ENCODE measurements at regions not wholly inside any gene's neighbourhood (a gene's known extent, or its start where the extent isn't known, plus 50 kb on each side); places are given as distances from the start of the nearest gene placed in this dataset.

- ATAC-seq (ENCODE audit: insufficient read depth, low FRiP score), result no peak
- H3K9ac ChIP-seq (ENCODE audit: insufficient read depth in 1 of 2, low read length in 2 of 2), result no peak overlapping the region
- no peak overlapping the region for H3K27ac ChIP-seq (ENCODE audit: low read depth in 1 of 2, low read length in 1 of 2)
- H3K4me1 ChIP-seq (ENCODE audit: control insufficient read depth in 5 of 5, insufficient read depth in 5 of 5, low read length in 5 of 5), result no peaks in the 10 kb centered on the region
- no peak for DNase-seq
- no peaks in the 10 kb centered on the region for H3K27me3 ChIP-seq (ENCODE audit: control insufficient read depth in 3 of 3, insufficient read depth in 3 of 3, low read length in 2 of 3)
- H3K9me3 ChIP-seq (ENCODE audit: control insufficient read depth in 4 of 4, insufficient read depth in 3 of 4, low read length in 3 of 4), result no peaks in the 10 kb centered on the region
- 43 to 55% methylated on average over 3 of the region's 3 CpGs for WGBS, 2 donors
- no peak for TF ChIP-seq CTCF (IDR thresholded peaks at IDR 0.05; ENCODE audit: control extremely low read depth, extremely low read depth)
- H3K36me3 ChIP-seq (ENCODE audit: control insufficient read depth in 4 of 4, insufficient read depth in 4 of 4, low read length in 4 of 4), result no peaks in the 10 kb centered on the region
- no peak overlapping the region for H3K4me3 ChIP-seq
Observed at GRCh38 chr9:12463641-12464040, 229.5 kb upstream of the TYRP1 start.

GRCh38 chr9:12464400-12464799 lies 228.8 kb upstream of the TYRP1 start:
- no peak for DNase-seq
- no peak overlapping the region for H3K27ac ChIP-seq (ENCODE audit: low read depth in 1 of 2, low read length in 1 of 2)
- ATAC-seq (ENCODE audit: insufficient read depth, low FRiP score), result no peak
- H3K9me3 ChIP-seq (ENCODE audit: control insufficient read depth in 4 of 4, insufficient read depth in 3 of 4, low read length in 3 of 4), result no peaks in the 10 kb centered on the region
- WGBS, 2 donors, result 82 to 83% methylated on average over 3 of the region's 3 CpGs
- no peak overlapping the region for H3K4me3 ChIP-seq
- no peaks in the 10 kb centered on the region for H3K36me3 ChIP-seq (ENCODE audit: control insufficient read depth in 4 of 4, insufficient read depth in 4 of 4, low read length in 4 of 4)
- no peaks in the 10 kb centered on the region for H3K27me3 ChIP-seq (ENCODE audit: control insufficient read depth in 3 of 3, insufficient read depth in 3 of 3, low read length in 2 of 3)
- H3K4me1 ChIP-seq (ENCODE audit: control insufficient read depth in 5 of 5, insufficient read depth in 5 of 5, low read length in 5 of 5), result no peaks in the 10 kb centered on the region
- H3K9ac ChIP-seq (ENCODE audit: insufficient read depth in 1 of 2, low read length in 2 of 2), result no peak overlapping the region
- TF ChIP-seq CTCF (IDR thresholded peaks at IDR 0.05; ENCODE audit: control extremely low read depth, extremely low read depth), result no peak

- WGBS, 2 donors, result 0 to 3% methylated on average over 2 of the region's 2 CpGs
- H3K9ac ChIP-seq (ENCODE audit: insufficient read depth in 1 of 2, low read length in 2 of 2), result no peak overlapping the region
- DNase-seq, result peak in 2 of 3 donors; percentile 59
- peak; percentile 4 for TF ChIP-seq CTCF (IDR thresholded peaks at IDR 0.05; ENCODE audit: control extremely low read depth, extremely low read depth)
- H3K4me1 ChIP-seq (ENCODE audit: control insufficient read depth in 5 of 5, insufficient read depth in 5 of 5, low read length in 5 of 5), result no peaks in the 10 kb centered on the region
- no peak overlapping the region for H3K27ac ChIP-seq (ENCODE audit: low read depth in 1 of 2, low read length in 1 of 2)
- no peaks in the 10 kb centered on the region for H3K9me3 ChIP-seq (ENCODE audit: control insufficient read depth in 4 of 4, insufficient read depth in 3 of 4, low read length in 3 of 4)
- no peak overlapping the region for H3K4me3 ChIP-seq
- no peaks in the 10 kb centered on the region for H3K27me3 ChIP-seq (ENCODE audit: control insufficient read depth in 3 of 3, insufficient read depth in 3 of 3, low read length in 2 of 3)
- no peak for ATAC-seq (ENCODE audit: insufficient read depth, low FRiP score)
- H3K36me3 ChIP-seq (ENCODE audit: control insufficient read depth in 4 of 4, insufficient read depth in 4 of 4, low read length in 4 of 4), result no peaks in the 10 kb centered on the region
Observed at GRCh38 chr9:12464910-12465512, 228.2 kb upstream of the TYRP1 start.

- no peak overlapping the region for H3K4me3 ChIP-seq
- H3K4me1 ChIP-seq (ENCODE audit: control insufficient read depth in 5 of 5, insufficient read depth in 5 of 5, low read length in 5 of 5), result no peaks in the 10 kb centered on the region
- no peak for ATAC-seq (ENCODE audit: insufficient read depth, low FRiP score)
- no peaks in the 10 kb centered on the region for H3K36me3 ChIP-seq (ENCODE audit: control insufficient read depth in 4 of 4, insufficient read depth in 4 of 4, low read length in 4 of 4)
- DNase-seq, result peak in 1 of 3 donors; percentile 20
- no peak for TF ChIP-seq CTCF (IDR thresholded peaks at IDR 0.05; ENCODE audit: control extremely low read depth, extremely low read depth)
- WGBS, 2 donors, result 93 to 94% methylated on average over 1 of the region's 1 CpG
- no peaks in the 10 kb centered on the region for H3K27me3 ChIP-seq (ENCODE audit: control insufficient read depth in 3 of 3, insufficient read depth in 3 of 3, low read length in 2 of 3)
- H3K9ac ChIP-seq (ENCODE audit: insufficient read depth in 1 of 2, low read length in 2 of 2), result no peak overlapping the region
- H3K27ac ChIP-seq (ENCODE audit: low read depth in 1 of 2, low read length in 1 of 2), result no peak overlapping the region
- H3K9me3 ChIP-seq (ENCODE audit: control insufficient read depth in 4 of 4, insufficient read depth in 3 of 4, low read length in 3 of 4), result no peaks in the 10 kb centered on the region
Observed at GRCh38 chr9:12469084-12469483, 224.1 kb upstream of the TYRP1 start.

All from lung (tissue), 11 donors.